CD8-positive, alpha-beta memory T cell (primary cell): ENCODE measurements at regions not wholly inside any gene's neighbourhood (a gene's known extent, or its start where the extent isn't known, plus 50 kb on each side); places are given as distances from the start of the nearest gene placed in this dataset.

Experiments
- CTCF ChIA-PET: fragments of 350-600 bp; sonication (Branson Sonifier 250); formaldehyde crosslinking; loops from one replicate; lab custom pipeline; 2021; ENCODE audit warnings: antibody characterized with exemption; lab: Charles Lee
- POLR2A ChIA-PET: fragments of 350-600 bp; sonication (Branson Sonifier 250); formaldehyde crosslinking; loops from one replicate; lab custom pipeline; 2021; ENCODE audit warnings: antibody characterized with exemption; lab: Charles Lee
- DNase-seq, 5 donors: peaks; one replicate each; pipeline versions ENCODE4 v3.0.0 to v3.0.0-alpha.2; 2020 to 2022; ENCODE audit warnings: mixed read lengths in 1 of 5
- H3K27ac ChIP-seq: one replicate; pipeline ENCODE4 v1.7.0; 2013; ENCODE audit warnings: low read depth, mild to moderate bottlenecking, low read length, moderate library complexity
- H3K27me3 ChIP-seq: 2 replicates; pipeline ENCODE4 v1.7.0; 2013; ENCODE audit warnings: low read length, mild to moderate bottlenecking; ENCODE audit not compliant: insufficient read depth, poor library complexity, severe bottlenecking
- H3K36me3 ChIP-seq: 2 replicates; pipeline ENCODE4 v1.7.0; 2013; ENCODE audit warnings: mild to moderate bottlenecking, low read length, moderate library complexity; ENCODE audit not compliant: insufficient read depth
- H3K4me1 ChIP-seq: 2 replicates; pipeline ENCODE4 v1.7.0; 2013; ENCODE audit warnings: mild to moderate bottlenecking, low read length, moderate library complexity; ENCODE audit not compliant: insufficient read depth
- H3K4me3 ChIP-seq: 2 replicates; pipeline ENCODE4 v1.7.0; 2013; ENCODE audit warnings: mild to moderate bottlenecking, low read length
- H3K9me3 ChIP-seq: 2 replicates; pipeline ENCODE4 v1.7.0; 2013; ENCODE audit warnings: mild to moderate bottlenecking, low read length
- H3K27ac Mint-ChIP-seq, 8 donors: one replicate each; pipeline ENCODE4 v1.8.0; 2020 to 2021; ENCODE audit warnings: mixed read lengths in 8 of 8, mild to moderate bottlenecking in 6 of 8, inconsistent platforms in 3 of 8, moderate library complexity in 3 of 8
- H3K27me3 Mint-ChIP-seq, 2 donors: one replicate each; pipeline ENCODE4 v1.8.0; 2020 to 2021; ENCODE audit warnings: mixed read lengths in 2 of 2, mild to moderate bottlenecking in 1 of 2, moderate library complexity in 1 of 2
- H3K36me3 Mint-ChIP-seq, 3 donors: one replicate each; pipeline ENCODE4 v1.8.0; 2020 to 2021; ENCODE audit warnings: mixed read lengths in 3 of 3, inconsistent platforms in 1 of 3, mild to moderate bottlenecking in 1 of 3
- H3K4me1 Mint-ChIP-seq, 3 donors: one replicate each; pipeline ENCODE4 v1.8.0; 2020 to 2021; ENCODE audit warnings: mixed read lengths in 3 of 3, inconsistent platforms in 1 of 3, mild to moderate bottlenecking in 1 of 3
- H3K4me3 Mint-ChIP-seq, 7 donors: one replicate each; pipeline ENCODE4 v1.8.0; 2020 to 2021; ENCODE audit warnings: mixed read lengths in 7 of 7, mild to moderate bottlenecking in 6 of 7, moderate library complexity in 4 of 7, inconsistent platforms in 2 of 7
- H3K9me3 Mint-ChIP-seq, 5 donors: one replicate each; pipeline ENCODE4 v1.8.0; 2020 to 2022; ENCODE audit warnings: mixed read lengths in 5 of 5, mild to moderate bottlenecking in 3 of 5, moderate library complexity in 2 of 5, inconsistent platforms in 1 of 5

- Histone ChIP-seq H3K4me1 (no peaks in the 10 kb centered on the region), H3K9me3 (no peaks in the 10 kb centered on the region), H3K36me3 (no peaks in the 10 kb centered on the region), H3K27me3 (peaks cover 4% of the 10 kb centered on the region), H3K4me3 (no peak overlapping the region), H3K27ac (no peak overlapping the region)
- DNase-seq = no peak
- Mint-ChIP-seq H3K27me3 (peaks cover 8 to 24% of the 10 kb centered on the region in 2 donors), H3K27ac (no peak overlapping the region), H3K36me3 (no peaks in the 10 kb centered on the region), H3K9me3 (no peaks in the 10 kb centered on the region), H3K4me3 (no peak overlapping the region), H3K4me1 (no peaks in the 10 kb centered on the region)
- POLR2A ChIA-PET = no interaction called here
- CTCF ChIA-PET = no interaction called here
These were observed 224.0 kb downstream of the MN1 start for GRCh38 chr22:27577574-27577969.

GRCh38 chr22:27578937-27579617 is 222.5 kb downstream of the MN1 start:
- H3K4me3 ChIP-seq = no peak overlapping the region
- no peaks in the 10 kb centered on the region for H3K9me3 ChIP-seq
- no peaks in the 10 kb centered on the region for H3K9me3 Mint-ChIP-seq
- H3K27ac Mint-ChIP-seq = no peak overlapping the region
- no peak overlapping the region for H3K4me3 Mint-ChIP-seq
- peaks cover 10 to 18% of the 10 kb centered on the region in 2 donors for H3K27me3 Mint-ChIP-seq
- H3K27ac ChIP-seq = no peak overlapping the region
- CTCF ChIA-PET = no interaction called here
- no peak for DNase-seq
- no peaks in the 10 kb centered on the region for H3K36me3 ChIP-seq
- no peaks in the 10 kb centered on the region for H3K4me1 Mint-ChIP-seq
- H3K36me3 Mint-ChIP-seq = no peaks in the 10 kb centered on the region
- H3K4me1 ChIP-seq = no peaks in the 10 kb centered on the region
- H3K27me3 ChIP-seq = peaks cover 4% of the 10 kb centered on the region
- POLR2A ChIA-PET = no interaction called here

GRCh38 chr22:27580311-27580897 is 221.2 kb downstream of the MN1 start:
- Mint-ChIP-seq H3K27ac (no peak overlapping the region), H3K27me3 (peaks cover 10 to 12% of the 10 kb centered on the region in 2 donors), H3K4me1 (no peaks in the 10 kb centered on the region), H3K36me3 (no peaks in the 10 kb centered on the region), H3K4me3 (no peak overlapping the region), H3K9me3 (no peaks in the 10 kb centered on the region)
- ChIA-PET POLR2A (no interaction called here), CTCF (no interaction called here)
- DNase-seq = no peak
- Histone ChIP-seq H3K9me3 (no peaks in the 10 kb centered on the region), H3K4me3 (no peak overlapping the region), H3K27ac (no peak overlapping the region), H3K4me1 (no peaks in the 10 kb centered on the region), H3K27me3 (peaks cover 4% of the 10 kb centered on the region), H3K36me3 (no peaks in the 10 kb centered on the region)

GRCh38 chr22:27581236-27581635 is 220.3 kb downstream of the MN1 start:
- Histone ChIP-seq H3K4me3 (no peak overlapping the region), H3K27me3 (peaks cover 4% of the 10 kb centered on the region), H3K9me3 (no peaks in the 10 kb centered on the region), H3K4me1 (no peaks in the 10 kb centered on the region), H3K27ac (no peak overlapping the region), H3K36me3 (no peaks in the 10 kb centered on the region)
- Mint-ChIP-seq H3K4me3 (no peak overlapping the region), H3K4me1 (no peaks in the 10 kb centered on the region), H3K9me3 (no peaks in the 10 kb centered on the region), H3K27ac (no peak overlapping the region), H3K36me3 (no peaks in the 10 kb centered on the region), H3K27me3 (peaks cover 10 to 12% of the 10 kb centered on the region in 2 donors)
- POLR2A ChIA-PET = no interaction called here
- CTCF ChIA-PET = no interaction called here
- no peak for DNase-seq

GRCh38 chr22:27581688-27582087 is 219.9 kb downstream of the MN1 start:
- DNase-seq = no peak
- no peak overlapping the region for H3K27ac ChIP-seq
- CTCF ChIA-PET = no interaction called here
- Mint-ChIP-seq H3K36me3 (no peaks in the 10 kb centered on the region), H3K27me3 (peaks cover 10 to 12% of the 10 kb centered on the region in 2 donors), H3K27ac (no peak overlapping the region), H3K4me3 (no peak overlapping the region), H3K4me1 (no peaks in the 10 kb centered on the region), H3K9me3 (peaks cover 0 to 2% (median 0%) of the 10 kb centered on the region in 5 donors)
- H3K27me3 ChIP-seq = peaks cover 4% of the 10 kb centered on the region
- H3K4me1 ChIP-seq = no peaks in the 10 kb centered on the region
- no peak overlapping the region for H3K4me3 ChIP-seq
- H3K9me3 ChIP-seq = no peaks in the 10 kb centered on the region
- POLR2A ChIA-PET = no interaction called here
- H3K36me3 ChIP-seq = no peaks in the 10 kb centered on the region

- H3K4me1 ChIP-seq = no peaks in the 10 kb centered on the region
- H3K27me3 ChIP-seq = peaks cover under 1% of the 10 kb centered on the region
- H3K27ac ChIP-seq = no peak overlapping the region
- no peak overlapping the region for H3K4me3 ChIP-seq
- Mint-ChIP-seq H3K27me3 (peaks cover 8 to 12% of the 10 kb centered on the region in 2 donors), H3K36me3 (no peaks in the 10 kb centered on the region), H3K9me3 (peaks cover 0 to 2% (median 0%) of the 10 kb centered on the region in 5 donors), H3K27ac (no peak overlapping the region), H3K4me1 (no peaks in the 10 kb centered on the region), H3K4me3 (no peak overlapping the region)
- no peak for DNase-seq
- no peaks in the 10 kb centered on the region for H3K36me3 ChIP-seq
- ChIA-PET CTCF (no interaction called here), POLR2A (no interaction called here)
- no peaks in the 10 kb centered on the region for H3K9me3 ChIP-seq
These were observed 217.7 kb downstream of the MN1 start for GRCh38 chr22:27583856-27584255.

- POLR2A ChIA-PET = no interaction called here
- peaks cover 0 to 3% (median 0%) of the 10 kb centered on the region in 5 donors for H3K9me3 Mint-ChIP-seq
These were observed 216.4 kb downstream of the MN1 start for GRCh38 chr22:27585141-27585540.

GRCh38 chr22:27588268-27588667 is 213.3 kb downstream of the MN1 start:
- Histone ChIP-seq H3K36me3 (no peaks in the 10 kb centered on the region), H3K9me3 (no peaks in the 10 kb centered on the region), H3K4me1 (no peaks in the 10 kb centered on the region), H3K27ac (no peak overlapping the region), H3K27me3 (no peaks in the 10 kb centered on the region), H3K4me3 (no peak overlapping the region)
- no peak overlapping the region for H3K4me3 Mint-ChIP-seq
- peaks cover 0 to 2% of the 10 kb centered on the region in 2 donors for H3K27me3 Mint-ChIP-seq
- H3K4me1 Mint-ChIP-seq = no peaks in the 10 kb centered on the region
- H3K27ac Mint-ChIP-seq = no peak overlapping the region
- peaks cover 0 to 3% (median 0%) of the 10 kb centered on the region in 5 donors for H3K9me3 Mint-ChIP-seq
- H3K36me3 Mint-ChIP-seq = no peaks in the 10 kb centered on the region
- POLR2A ChIA-PET = no interaction called here
- no peak for DNase-seq
- CTCF ChIA-PET = no interaction called here

More at GRCh38 chr22:27585141-27585540, 216.4 kb downstream of the MN1 start:
- no peaks in the 10 kb centered on the region for H3K27me3 ChIP-seq
- H3K4me3 Mint-ChIP-seq = no peak overlapping the region
- H3K4me1 ChIP-seq = no peaks in the 10 kb centered on the region
- H3K27ac Mint-ChIP-seq = no peak overlapping the region
- no peaks in the 10 kb centered on the region for H3K4me1 Mint-ChIP-seq
- peaks cover 5 to 6% of the 10 kb centered on the region in 2 donors for H3K27me3 Mint-ChIP-seq
- H3K36me3 ChIP-seq = no peaks in the 10 kb centered on the region
- no peak for DNase-seq
- CTCF ChIA-PET = no interaction called here
- H3K36me3 Mint-ChIP-seq = no peaks in the 10 kb centered on the region
- no peaks in the 10 kb centered on the region for H3K9me3 ChIP-seq
- H3K27ac ChIP-seq = no peak overlapping the region
- no peak overlapping the region for H3K4me3 ChIP-seq
